ENCODE measurements at regions not wholly inside any gene's neighbourhood (a gene's known extent, or its start where the extent isn't known, plus 50 kb on each side); places are given as distances from the start of the nearest gene placed in this dataset.

- H3K4me3 ChIP-seq (ENCODE audit: low read length): no peak overlapping the region
- no peak for TF ChIP-seq ZNF274 (IDR thresholded peaks at IDR 0.05; ENCODE audit: low read depth, low read length)
Observed at GRCh38 chr3:115239717-115240116, 92.6 kb upstream of the ZBTB20 start.

- no peak overlapping the region for H3K4me3 ChIP-seq (ENCODE audit: low read length)
- TF ChIP-seq ZNF274 (IDR thresholded peaks at IDR 0.05; ENCODE audit: low read depth, low read length): no peak
Observed at GRCh38 chr3:115244350-115244749, 97.3 kb upstream of the ZBTB20 start.

- H3K4me3 ChIP-seq (ENCODE audit: low read length): no peak overlapping the region
- no peak for TF ChIP-seq ZNF274 (IDR thresholded peaks at IDR 0.05; ENCODE audit: low read depth, low read length)
Observed at GRCh38 chr3:115245438-115245837, 98.3 kb upstream of the ZBTB20 start.

GRCh38 chr3:115245899-115246298 lies 98.8 kb upstream of the ZBTB20 start:
- TF ChIP-seq ZNF274 (IDR thresholded peaks at IDR 0.05; ENCODE audit: low read depth, low read length): no peak
- no peak overlapping the region for H3K4me3 ChIP-seq (ENCODE audit: low read length)

GRCh38 chr3:115246461-115247020 lies 99.5 kb upstream of the ZBTB20 start:
- no peak for TF ChIP-seq ZNF274 (IDR thresholded peaks at IDR 0.05; ENCODE audit: low read depth, low read length)
- H3K4me3 ChIP-seq (ENCODE audit: low read length): no peak overlapping the region

- no peak overlapping the region for H3K4me3 ChIP-seq (ENCODE audit: low read length)
- TF ChIP-seq ZNF274 (IDR thresholded peaks at IDR 0.05; ENCODE audit: low read depth, low read length): no peak
Observed at GRCh38 chr3:115248274-115248673, 101.2 kb upstream of the ZBTB20 start.

GRCh38 chr3:115251509-115251908 lies 104.4 kb upstream of the ZBTB20 start:
- TF ChIP-seq ZNF274 (IDR thresholded peaks at IDR 0.05; ENCODE audit: low read depth, low read length): no peak
- no peak overlapping the region for H3K4me3 ChIP-seq (ENCODE audit: low read length)

GRCh38 chr3:115252679-115253078 lies 105.6 kb upstream of the ZBTB20 start:
- TF ChIP-seq ZNF274 (IDR thresholded peaks at IDR 0.05; ENCODE audit: low read depth, low read length): no peak
- no peak overlapping the region for H3K4me3 ChIP-seq (ENCODE audit: low read length)

GRCh38 chr3:115254492-115255196 lies 107.6 kb upstream of the ZBTB20 start:
- H3K4me3 ChIP-seq (ENCODE audit: low read length): no peak overlapping the region
- TF ChIP-seq ZNF274 (IDR thresholded peaks at IDR 0.05; ENCODE audit: low read depth, low read length): no peak

GRCh38 chr3:115255197-115255585 lies 108.1 kb upstream of the ZBTB20 start:
- H3K4me3 ChIP-seq (ENCODE audit: low read length): no peak overlapping the region
- no peak for TF ChIP-seq ZNF274 (IDR thresholded peaks at IDR 0.05; ENCODE audit: low read depth, low read length)

GRCh38 chr3:115270849-115271248 lies 123.8 kb upstream of the ZBTB20 start:
- no peak for TF ChIP-seq ZNF274 (IDR thresholded peaks at IDR 0.05; ENCODE audit: low read depth, low read length)
- no peak overlapping the region for H3K4me3 ChIP-seq (ENCODE audit: low read length)

GRCh38 chr3:115272036-115272824 lies 125.1 kb upstream of the ZBTB20 start:
- TF ChIP-seq ZNF274 (IDR thresholded peaks at IDR 0.05; ENCODE audit: low read depth, low read length): no peak
- H3K4me3 ChIP-seq (ENCODE audit: low read length): no peak overlapping the region

GRCh38 chr3:115275896-115276295 lies 128.8 kb upstream of the ZBTB20 start:
- TF ChIP-seq ZNF274 (IDR thresholded peaks at IDR 0.05; ENCODE audit: low read depth, low read length): no peak

GRCh38 chr3:115279939-115280338 lies 132.9 kb upstream of the ZBTB20 start:
- TF ChIP-seq ZNF274 (IDR thresholded peaks at IDR 0.05; ENCODE audit: low read depth, low read length): no peak
- no peak overlapping the region for H3K4me3 ChIP-seq (ENCODE audit: low read length)

More at GRCh38 chr3:115275896-115276295, 128.8 kb upstream of the ZBTB20 start:
- no peak overlapping the region for H3K4me3 ChIP-seq (ENCODE audit: low read length)

- no peak for TF ChIP-seq ZNF274 (IDR thresholded peaks at IDR 0.05; ENCODE audit: low read depth, low read length)
Observed at GRCh38 chr3:115280506-115280905, 133.4 kb upstream of the ZBTB20 start.

More at GRCh38 chr3:115280506-115280905, 133.4 kb upstream of the ZBTB20 start:
- no peak overlapping the region for H3K4me3 ChIP-seq (ENCODE audit: low read length)

Data from GM08714 (cell line).